ENCODE measurements at regions not wholly inside any gene's neighbourhood (a gene's known extent, or its start where the extent isn't known, plus 50 kb on each side); places are given as distances from the start of the nearest gene placed in this dataset.

DNA sequence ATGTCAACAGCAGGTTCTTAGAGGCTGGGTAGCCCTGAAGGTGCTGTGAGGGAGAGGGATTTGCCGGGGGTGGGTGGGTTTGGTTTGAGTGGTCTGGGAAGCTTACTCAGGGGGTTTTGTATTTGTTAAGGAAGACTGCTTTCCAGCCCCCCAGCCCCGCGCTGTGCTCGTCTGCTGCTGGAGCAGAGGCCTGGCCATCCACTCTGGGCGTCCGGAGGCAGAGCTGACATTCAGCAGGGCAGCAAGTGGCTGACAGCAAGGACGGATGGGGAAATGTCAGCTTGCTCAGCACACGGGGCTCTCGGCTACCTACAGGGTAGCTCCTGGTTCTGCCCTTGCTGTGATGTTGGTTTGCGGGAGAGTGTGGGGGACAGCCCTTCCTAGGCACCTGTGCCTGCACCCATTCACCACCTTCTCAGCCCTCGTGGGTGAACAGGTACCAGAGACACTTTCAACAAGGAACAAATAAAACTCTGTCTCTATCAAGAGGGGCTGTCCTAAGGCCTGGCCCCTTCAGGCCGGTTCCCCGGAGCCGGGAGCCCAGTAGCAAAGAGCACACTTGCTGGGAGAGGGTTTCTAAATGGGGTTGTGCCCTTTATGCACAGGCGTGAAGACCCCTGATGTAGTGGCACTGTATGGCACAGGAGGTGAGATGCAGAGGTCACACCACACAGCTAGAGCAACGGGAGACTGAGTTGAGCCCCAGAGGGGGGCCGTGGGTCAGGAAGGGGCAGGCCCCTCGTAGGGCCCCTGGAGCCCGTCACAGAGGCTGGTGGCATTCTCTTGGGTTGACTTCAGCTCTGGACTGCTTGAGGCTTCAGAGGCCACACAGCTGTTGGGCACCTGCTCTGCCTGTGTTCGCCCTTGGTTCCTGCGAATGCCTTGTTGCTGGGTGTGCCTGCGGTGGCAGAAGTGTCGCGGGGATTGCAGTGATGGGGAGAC lies 72.2 kb upstream of the SHH start:
- 84 to 93% (median 87%) methylated on average over 21 to 24 of the region's 24 CpGs for WGBS, 3 donors
- no peaks in the 10 kb centered on the region for H3K9me3 ChIP-seq (ENCODE audit: control insufficient read depth in 2 of 2, insufficient read depth in 1 of 2, low read depth in 1 of 2, low read length in 1 of 2)
- no peaks in the 10 kb centered on the region for H3K27me3 ChIP-seq (ENCODE audit: control insufficient read depth in 3 of 3, insufficient read depth in 3 of 3, low read length in 3 of 3)
- H3K4me3 ChIP-seq (ENCODE audit: low read depth in 1 of 3, low read length in 3 of 3) = no peak overlapping the region
- H3K27ac ChIP-seq (ENCODE audit: low read depth in 1 of 3, low read length in 2 of 3) = no peak overlapping the region
- H3K36me3 ChIP-seq (ENCODE audit: control insufficient read depth in 3 of 3, insufficient read depth in 2 of 3, low read depth in 1 of 3, low read length in 3 of 3) = no peaks in the 10 kb centered on the region
- FAIRE-seq = no peak
- DNase-seq = no peak
- H3K4me1 ChIP-seq (ENCODE audit: control insufficient read depth in 3 of 3, insufficient read depth in 2 of 3, low read depth in 1 of 3, low read length in 2 of 3) = no peaks in the 10 kb centered on the region

DNA sequence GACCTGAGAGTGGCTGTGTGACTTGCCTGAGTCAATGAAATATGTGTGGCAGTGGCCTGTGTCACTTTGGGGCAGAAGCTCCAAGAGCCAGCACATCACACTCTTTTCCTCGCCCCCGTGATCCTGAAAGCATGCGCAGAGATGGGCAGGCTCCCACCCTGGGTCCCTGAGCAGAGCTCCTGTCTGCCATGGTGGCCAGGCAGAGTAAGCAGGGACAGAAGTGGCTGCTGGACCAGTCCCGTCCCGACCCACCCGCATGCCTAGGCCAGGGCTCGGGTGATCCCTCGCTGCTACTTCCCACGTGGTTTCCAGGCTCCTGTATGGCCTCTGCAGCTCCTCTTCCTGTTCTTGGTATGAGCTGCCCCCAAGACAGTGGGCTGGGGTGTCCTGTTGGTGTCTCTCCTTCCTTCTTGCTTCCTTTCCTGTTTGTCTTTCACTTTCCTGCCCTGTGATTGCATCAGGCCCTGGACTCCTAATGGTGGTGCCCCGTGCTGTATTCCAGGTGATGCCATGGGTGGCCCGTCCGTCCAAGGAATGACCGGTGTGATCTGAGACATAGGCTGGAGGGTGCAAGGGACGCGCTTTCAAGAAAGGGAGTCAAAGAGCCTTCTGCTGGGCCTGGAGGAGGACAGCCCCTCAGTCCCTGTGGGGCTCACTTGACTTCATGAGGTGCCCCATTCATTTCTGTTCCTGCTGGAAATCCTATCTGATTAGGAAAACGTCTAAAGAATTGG lies 71.4 kb upstream of the SHH start:
- no peaks in the 10 kb centered on the region for H3K9me3 ChIP-seq (ENCODE audit: control insufficient read depth in 2 of 2, insufficient read depth in 1 of 2, low read depth in 1 of 2, low read length in 1 of 2)
- FAIRE-seq (no peak), DNase-seq (no peak)
- H3K4me3 ChIP-seq (ENCODE audit: low read depth in 1 of 3, low read length in 3 of 3) = no peak overlapping the region
- H3K27ac ChIP-seq (ENCODE audit: low read depth in 1 of 3, low read length in 2 of 3) = no peak overlapping the region
- 84 to 91% (median 87%) methylated on average over 16 of the region's 16 CpGs for WGBS, 3 donors
- H3K27me3 ChIP-seq (ENCODE audit: control insufficient read depth in 3 of 3, insufficient read depth in 3 of 3, low read length in 3 of 3) = no peaks in the 10 kb centered on the region
- no peaks in the 10 kb centered on the region for H3K36me3 ChIP-seq (ENCODE audit: control insufficient read depth in 3 of 3, insufficient read depth in 2 of 3, low read depth in 1 of 3, low read length in 3 of 3)
- H3K4me1 ChIP-seq (ENCODE audit: control insufficient read depth in 3 of 3, insufficient read depth in 2 of 3, low read depth in 1 of 3, low read length in 2 of 3) = no peaks in the 10 kb centered on the region

DNA sequence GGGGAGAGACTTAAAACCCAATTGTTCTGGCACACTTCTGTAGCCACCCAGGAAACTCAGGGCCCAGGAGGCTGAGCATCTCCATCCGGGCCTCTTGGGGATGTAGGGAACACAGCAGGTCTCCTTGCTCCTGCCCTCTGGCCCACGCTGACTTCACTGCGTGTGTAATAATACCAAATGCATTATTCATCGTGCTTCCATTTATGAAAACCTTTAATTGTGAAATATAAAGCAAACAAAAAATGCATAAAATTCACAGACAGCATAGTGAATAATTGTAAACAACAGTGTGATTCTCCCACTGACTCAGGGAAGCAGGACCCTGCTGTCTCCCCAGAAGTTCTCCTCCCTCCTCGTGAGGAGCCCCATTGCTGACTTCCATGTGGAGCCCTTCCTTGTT lies 70.3 kb upstream of the SHH start:
- WGBS, 3 donors = 86 to 93% (median 89%) methylated on average over 5 of the region's 5 CpGs
- H3K4me1 ChIP-seq (ENCODE audit: control insufficient read depth in 3 of 3, insufficient read depth in 2 of 3, low read depth in 1 of 3, low read length in 2 of 3) = no peaks in the 10 kb centered on the region
- no peak for DNase-seq
- H3K9me3 ChIP-seq (ENCODE audit: control insufficient read depth in 2 of 2, insufficient read depth in 1 of 2, low read depth in 1 of 2, low read length in 1 of 2) = no peaks in the 10 kb centered on the region
- FAIRE-seq = no peak
- H3K4me3 ChIP-seq (ENCODE audit: low read depth in 1 of 3, low read length in 3 of 3) = no peak overlapping the region
- H3K36me3 ChIP-seq (ENCODE audit: control insufficient read depth in 3 of 3, insufficient read depth in 2 of 3, low read depth in 1 of 3, low read length in 3 of 3) = no peaks in the 10 kb centered on the region
- H3K27ac ChIP-seq (ENCODE audit: low read depth in 1 of 3, low read length in 2 of 3) = no peak overlapping the region
- H3K27me3 ChIP-seq (ENCODE audit: control insufficient read depth in 3 of 3, insufficient read depth in 3 of 3, low read length in 3 of 3) = no peaks in the 10 kb centered on the region

DNA sequence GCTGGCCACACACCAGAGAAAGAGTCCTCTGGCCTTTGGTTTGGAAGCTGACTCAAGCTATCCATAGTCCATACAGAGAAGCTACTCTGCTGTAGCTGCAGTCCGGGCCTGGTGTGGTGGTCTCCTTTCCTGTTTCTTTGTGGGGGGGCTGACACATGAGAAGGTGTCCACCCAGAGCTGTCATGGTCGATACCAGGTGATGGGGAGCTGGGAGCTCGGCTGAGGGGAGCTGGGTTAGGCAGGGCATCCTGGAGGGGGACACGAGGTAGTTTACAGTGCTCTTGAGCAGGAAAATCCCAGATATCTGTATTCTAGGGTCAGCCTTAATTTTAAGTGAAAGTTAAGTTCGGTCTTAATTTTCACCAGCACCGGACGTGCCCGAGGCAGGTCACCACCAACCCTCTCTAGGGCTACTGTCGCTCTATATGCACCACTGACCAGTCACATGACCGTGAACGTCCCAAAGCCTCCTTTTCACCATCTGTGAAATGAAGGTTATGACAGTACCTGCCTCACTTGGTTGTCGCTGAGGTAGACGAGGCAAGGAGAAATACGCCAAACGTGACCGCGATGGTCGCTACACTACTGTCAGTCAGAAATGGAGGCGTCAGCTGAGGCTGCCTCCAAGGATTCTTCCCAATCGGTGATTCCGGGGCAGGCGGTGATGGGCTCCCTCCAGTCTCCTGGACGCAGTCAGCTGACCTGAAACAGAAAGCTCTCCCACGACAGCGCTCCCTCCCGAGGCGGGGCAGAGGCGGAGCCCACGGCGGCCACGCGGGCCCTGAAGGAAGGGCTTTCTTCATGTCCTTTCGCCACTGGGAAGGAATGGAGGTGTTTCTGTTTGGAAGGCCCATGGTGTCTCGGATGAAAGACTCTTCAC lies 69.4 kb upstream of the SHH start:
- peaks cover 0 to under 1% (median 0%) of the 10 kb centered on the region in 3 donors for H3K4me1 ChIP-seq (ENCODE audit: control insufficient read depth in 3 of 3, insufficient read depth in 2 of 3, low read depth in 1 of 3, low read length in 2 of 3)
- 88 to 91% (median 91%) methylated on average over 34 of the region's 34 CpGs for WGBS, 3 donors
- H3K9me3 ChIP-seq (ENCODE audit: control insufficient read depth in 2 of 2, insufficient read depth in 1 of 2, low read depth in 1 of 2, low read length in 1 of 2) = no peaks in the 10 kb centered on the region
- DNase-seq (no peak), FAIRE-seq (no peak)
- no peaks in the 10 kb centered on the region for H3K36me3 ChIP-seq (ENCODE audit: control insufficient read depth in 3 of 3, insufficient read depth in 2 of 3, low read depth in 1 of 3, low read length in 3 of 3)
- no peaks in the 10 kb centered on the region for H3K27me3 ChIP-seq (ENCODE audit: control insufficient read depth in 3 of 3, insufficient read depth in 3 of 3, low read length in 3 of 3)
- H3K4me3 ChIP-seq (ENCODE audit: low read depth in 1 of 3, low read length in 3 of 3) = no peak overlapping the region
- no peak overlapping the region for H3K27ac ChIP-seq (ENCODE audit: low read depth in 1 of 3, low read length in 2 of 3)

DNA sequence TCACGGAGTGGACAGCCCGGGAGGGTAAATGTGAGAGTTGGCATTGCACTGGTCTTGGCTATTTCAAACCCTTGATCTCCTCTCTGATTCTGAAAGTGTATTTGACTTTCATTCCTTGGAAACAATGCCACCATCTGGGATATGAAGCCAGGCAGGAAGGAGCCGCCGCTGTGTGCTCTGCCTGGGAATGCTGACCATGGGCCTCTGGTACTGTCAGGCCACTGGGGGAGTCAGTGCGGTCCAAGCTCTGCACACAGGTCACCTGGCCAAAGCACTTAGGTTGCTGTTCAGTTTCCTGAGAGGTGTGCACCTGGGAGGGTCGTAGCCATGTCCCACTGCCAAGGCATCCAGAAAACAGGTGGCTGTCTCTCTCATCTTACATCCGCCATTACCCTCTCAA lies 68.5 kb upstream of the SHH start:
- H3K4me1 ChIP-seq (ENCODE audit: control insufficient read depth in 3 of 3, insufficient read depth in 2 of 3, low read depth in 1 of 3, low read length in 2 of 3) = peaks cover 0 to 2% (median 0%) of the 10 kb centered on the region in 3 donors
- 86 to 96% (median 90%) methylated on average over 7 of the region's 7 CpGs for WGBS, 3 donors
- H3K9me3 ChIP-seq (ENCODE audit: control insufficient read depth in 2 of 2, insufficient read depth in 1 of 2, low read depth in 1 of 2, low read length in 1 of 2) = no peaks in the 10 kb centered on the region
- H3K4me3 ChIP-seq (ENCODE audit: low read depth in 1 of 3, low read length in 3 of 3) = no peak overlapping the region
- DNase-seq (no peak), FAIRE-seq (no peak)
- no peak overlapping the region for H3K27ac ChIP-seq (ENCODE audit: low read depth in 1 of 3, low read length in 2 of 3)
- no peaks in the 10 kb centered on the region for H3K27me3 ChIP-seq (ENCODE audit: control insufficient read depth in 3 of 3, insufficient read depth in 3 of 3, low read length in 3 of 3)
- H3K36me3 ChIP-seq (ENCODE audit: control insufficient read depth in 3 of 3, insufficient read depth in 2 of 3, low read depth in 1 of 3, low read length in 3 of 3) = no peaks in the 10 kb centered on the region

DNA sequence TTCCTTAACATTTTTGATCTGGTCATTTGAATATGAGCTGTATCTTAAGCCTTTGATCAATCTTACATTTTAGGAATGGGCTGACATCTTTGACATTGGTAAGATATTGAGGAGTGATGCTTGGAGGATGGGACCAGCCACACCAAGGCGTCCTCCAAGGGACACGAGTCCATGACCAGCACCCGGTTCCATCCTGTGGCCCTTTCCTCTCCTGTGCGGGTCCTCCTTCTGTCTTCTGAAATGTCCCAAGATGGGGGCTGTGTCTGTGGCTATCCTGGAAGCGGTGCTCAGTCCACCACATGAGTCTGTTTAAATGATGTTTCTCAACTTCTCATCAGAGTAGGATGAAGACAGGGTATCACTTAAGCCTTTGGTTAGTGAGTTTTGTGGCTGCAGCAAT lies 67.3 kb upstream of the SHH start:
- FAIRE-seq = no peak
- H3K36me3 ChIP-seq (ENCODE audit: control insufficient read depth in 3 of 3, insufficient read depth in 2 of 3, low read depth in 1 of 3, low read length in 3 of 3) = no peaks in the 10 kb centered on the region
- DNase-seq = no peak
- H3K27ac ChIP-seq (ENCODE audit: low read depth in 1 of 3, low read length in 2 of 3) = no peak overlapping the region
- no peaks in the 10 kb centered on the region for H3K27me3 ChIP-seq (ENCODE audit: control insufficient read depth in 3 of 3, insufficient read depth in 3 of 3, low read length in 3 of 3)
- H3K4me3 ChIP-seq (ENCODE audit: low read depth in 1 of 3, low read length in 3 of 3) = no peak overlapping the region
- H3K9me3 ChIP-seq (ENCODE audit: control insufficient read depth in 2 of 2, insufficient read depth in 1 of 2, low read depth in 1 of 2, low read length in 1 of 2) = no peaks in the 10 kb centered on the region
- H3K4me1 ChIP-seq (ENCODE audit: control insufficient read depth in 3 of 3, insufficient read depth in 2 of 3, low read depth in 1 of 3, low read length in 2 of 3) = peaks cover 0 to 2% (median 0%) of the 10 kb centered on the region in 3 donors
- WGBS, 3 donors = 90 to 96% (median 91%) methylated on average over 5 of the region's 5 CpGs

DNA sequence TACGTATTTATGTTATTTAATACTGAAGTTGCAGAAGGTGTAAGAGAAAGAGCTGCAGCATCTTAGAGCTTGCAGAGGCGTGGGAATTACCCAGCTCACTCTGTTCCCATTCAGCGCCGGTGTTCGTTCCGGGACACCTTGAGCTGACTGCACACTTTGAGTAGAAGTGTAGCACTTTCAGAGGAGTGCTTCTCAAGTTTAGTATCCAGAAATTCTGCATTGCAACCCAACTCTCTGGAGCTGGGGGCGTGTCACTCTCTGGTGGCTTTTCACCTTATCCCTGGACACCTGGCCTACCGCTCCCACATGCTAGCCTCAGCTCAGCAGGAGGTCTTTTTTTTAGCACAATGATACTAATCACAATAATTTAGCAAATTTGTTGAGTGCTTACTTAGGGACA lies 66.4 kb upstream of the SHH start:
- Histone ChIP-seq H3K4me1 (ENCODE audit: control insufficient read depth in 3 of 3, insufficient read depth in 2 of 3, low read depth in 1 of 3, low read length in 2 of 3) (peaks cover 0 to 2% (median 0%) of the 10 kb centered on the region in 3 donors), H3K9me3 (ENCODE audit: control insufficient read depth in 2 of 2, insufficient read depth in 1 of 2, low read depth in 1 of 2, low read length in 1 of 2) (no peaks in the 10 kb centered on the region), H3K27ac (ENCODE audit: low read depth in 1 of 3, low read length in 2 of 3) (no peak overlapping the region), H3K27me3 (ENCODE audit: control insufficient read depth in 3 of 3, insufficient read depth in 3 of 3, low read length in 3 of 3) (no peaks in the 10 kb centered on the region), H3K36me3 (ENCODE audit: control insufficient read depth in 3 of 3, insufficient read depth in 2 of 3, low read depth in 1 of 3, low read length in 3 of 3) (no peaks in the 10 kb centered on the region), H3K4me3 (ENCODE audit: low read depth in 1 of 3, low read length in 3 of 3) (no peak overlapping the region)
- DNase-seq (no peak), FAIRE-seq (no peak)
- 89 to 94% (median 90%) methylated on average over 8 of the region's 8 CpGs for whole genome bisulfite sequencing, 3 donors

DNA sequence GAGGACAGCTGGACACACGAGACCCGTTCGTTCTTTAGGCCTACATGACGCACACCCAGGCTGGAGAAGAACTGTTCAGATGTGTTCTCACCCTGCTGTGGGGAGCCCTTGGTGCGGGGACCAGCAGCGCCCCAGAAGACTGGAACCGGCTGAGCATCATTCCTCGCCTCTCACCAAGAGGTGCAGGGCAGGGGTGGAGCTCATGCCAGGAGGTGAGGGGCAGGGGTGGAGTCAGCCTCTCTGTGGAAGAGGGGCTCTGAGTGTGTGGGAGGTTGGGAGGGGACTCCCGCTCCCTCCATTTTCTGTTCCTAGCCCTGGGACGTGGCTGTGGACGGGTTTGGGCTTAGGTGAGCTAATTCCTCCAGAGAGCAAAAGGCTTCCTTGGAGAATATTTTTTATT lies 66.0 kb upstream of the SHH start:
- Histone ChIP-seq H3K27ac (ENCODE audit: low read depth in 1 of 3, low read length in 2 of 3) (no peak overlapping the region), H3K4me3 (ENCODE audit: low read depth in 1 of 3, low read length in 3 of 3) (no peak overlapping the region), H3K27me3 (ENCODE audit: control insufficient read depth in 3 of 3, insufficient read depth in 3 of 3, low read length in 3 of 3) (no peaks in the 10 kb centered on the region), H3K36me3 (ENCODE audit: control insufficient read depth in 3 of 3, insufficient read depth in 2 of 3, low read depth in 1 of 3, low read length in 3 of 3) (no peaks in the 10 kb centered on the region), H3K4me1 (ENCODE audit: control insufficient read depth in 3 of 3, insufficient read depth in 2 of 3, low read depth in 1 of 3, low read length in 2 of 3) (peaks cover 0 to 2% (median 0%) of the 10 kb centered on the region in 3 donors), H3K9me3 (ENCODE audit: control insufficient read depth in 2 of 2, insufficient read depth in 1 of 2, low read depth in 1 of 2, low read length in 1 of 2) (no peaks in the 10 kb centered on the region)
- FAIRE-seq = no peak
- no peak for DNase-seq
- WGBS, 3 donors = 82 to 94% (median 86%) methylated on average over 11 of the region's 11 CpGs
